ENCODE measurements at regions not wholly inside any gene's neighbourhood (a gene's known extent, or its start where the extent isn't known, plus 50 kb on each side); places are given as distances from the start of the nearest gene placed in this dataset.

GRCh38 chr11:92416971-92417725 lies 192.5 kb downstream of the FAT3 start:
- TF ChIP-seq EZH2 (IDR thresholded peaks at IDR 0.05) (no peak), CTCF (IDR thresholded peaks at IDR 0.05) (no peak), EZH2phosphoT487 (IDR thresholded peaks at IDR 0.05) (no peak)
- H3K36me3 ChIP-seq, result no peaks in the 10 kb centered on the region
- no peaks in the 10 kb centered on the region for H3K9me3 ChIP-seq (ENCODE audit: low read depth)
- no peak overlapping the region for H3K4me2 ChIP-seq
- no peak overlapping the region for H3K4me3 ChIP-seq
- no peaks in the 10 kb centered on the region for H3K79me2 ChIP-seq (ENCODE audit: low read depth)
- peaks cover 2% of the 10 kb centered on the region for H3K9me3 Mint-ChIP-seq
- no peaks in the 10 kb centered on the region for H3K4me1 Mint-ChIP-seq
- H3K4me3 Mint-ChIP-seq, result no peak overlapping the region
- no peak for DNase-seq (ENCODE audit: low spot score)
- no peak overlapping the region for H3K27ac Mint-ChIP-seq
- no peak overlapping the region for H3K9ac ChIP-seq
- H3K27me3 ChIP-seq, result no peaks in the 10 kb centered on the region
- no peak overlapping the region for H2AFZ ChIP-seq (replicated peaks)
- H4K20me1 ChIP-seq (ENCODE audit: low read depth), result no peaks in the 10 kb centered on the region
- H3K36me3 Mint-ChIP-seq, result peaks cover 2% of the 10 kb centered on the region
- no peak overlapping the region for H3K27ac ChIP-seq
- no peaks in the 10 kb centered on the region for H3K27me3 Mint-ChIP-seq (ENCODE audit: insufficient read depth, low read depth)
- no peaks in the 10 kb centered on the region for H3F3A ChIP-seq (ENCODE audit: low read depth)
- no peaks in the 10 kb centered on the region for H3K4me1 ChIP-seq

DNA sequence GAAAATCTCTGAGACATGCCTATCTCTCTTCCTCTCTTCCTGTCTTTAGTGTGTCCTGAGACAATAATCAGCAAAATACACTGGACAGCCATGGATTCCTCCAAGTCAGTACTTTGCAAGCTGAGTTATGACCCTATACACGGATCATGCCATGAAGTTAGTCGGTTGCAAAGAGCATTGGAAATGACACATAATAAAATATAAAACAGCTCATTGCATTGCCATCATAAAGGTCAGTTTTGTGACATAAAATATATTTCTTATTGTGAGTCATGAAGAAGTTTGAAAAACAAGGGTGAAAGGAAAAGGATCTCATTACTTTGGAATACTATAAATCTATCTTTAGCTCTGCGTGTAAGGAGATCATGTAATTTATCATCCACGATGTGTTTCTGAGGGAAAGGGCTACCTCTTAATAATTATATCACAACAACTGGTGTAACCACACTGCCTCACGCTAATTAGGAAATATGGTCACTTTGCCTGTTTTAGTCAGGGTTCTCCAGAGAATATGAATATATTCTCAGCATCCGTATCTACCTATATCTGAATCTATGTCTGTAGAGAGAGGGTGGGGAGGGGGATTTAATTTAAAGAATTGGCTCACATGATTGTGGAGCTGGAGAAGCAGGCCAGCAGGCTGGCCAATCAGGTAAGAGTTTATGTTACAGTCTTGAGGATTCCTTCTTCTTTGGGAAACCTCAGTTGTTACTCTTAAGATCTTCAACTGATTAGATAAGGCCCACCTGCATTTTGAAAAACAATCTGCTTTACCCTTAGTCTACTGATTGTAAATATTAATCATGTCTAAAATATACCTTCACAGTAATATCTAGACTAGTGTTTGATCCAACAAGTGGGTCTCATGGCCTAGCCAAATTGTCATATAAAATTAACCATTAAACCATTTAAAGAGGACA lies 198.8 kb downstream of the FAT3 start:
- no peaks in the 10 kb centered on the region for H3K79me2 ChIP-seq (ENCODE audit: low read depth)

GRCh38 chr11:92424281-92424680 lies 199.7 kb downstream of the FAT3 start:
- no peak for DNase-seq (ENCODE audit: low spot score)
- H4K20me1 ChIP-seq (ENCODE audit: low read depth), result no peaks in the 10 kb centered on the region
- Mint-ChIP-seq H3K36me3 (peaks cover 13% of the 10 kb centered on the region), H3K4me3 (no peak overlapping the region), H3K27ac (no peak overlapping the region), H3K4me1 (no peaks in the 10 kb centered on the region), H3K9me3 (peaks cover 38% of the 10 kb centered on the region), H3K27me3 (ENCODE audit: insufficient read depth, low read depth) (no peaks in the 10 kb centered on the region)
- H3K4me2 ChIP-seq, result no peak overlapping the region
- no peaks in the 10 kb centered on the region for H3K27me3 ChIP-seq
- H3F3A ChIP-seq (ENCODE audit: low read depth), result no peaks in the 10 kb centered on the region
- H3K27ac ChIP-seq, result no peak overlapping the region
- no peaks in the 10 kb centered on the region for H3K79me2 ChIP-seq (ENCODE audit: low read depth)
- H3K4me1 ChIP-seq, result no peaks in the 10 kb centered on the region
- no peaks in the 10 kb centered on the region for H3K36me3 ChIP-seq
- TF ChIP-seq CTCF (IDR thresholded peaks at IDR 0.05) (no peak), EZH2phosphoT487 (IDR thresholded peaks at IDR 0.05) (no peak), EZH2 (IDR thresholded peaks at IDR 0.05) (no peak)
- no peak overlapping the region for H3K4me3 ChIP-seq
- H3K9me3 ChIP-seq (ENCODE audit: low read depth), result no peaks in the 10 kb centered on the region
- H3K9ac ChIP-seq, result no peak overlapping the region
- no peak overlapping the region for H2AFZ ChIP-seq (replicated peaks)

More for the DNA sequence above, 198.8 kb downstream of the FAT3 start:
- Histone ChIP-seq H3K27ac (no peak overlapping the region), H3K9me3 (ENCODE audit: low read depth) (no peaks in the 10 kb centered on the region), H3K4me3 (no peak overlapping the region), H3F3A (ENCODE audit: low read depth) (no peaks in the 10 kb centered on the region), H3K36me3 (no peaks in the 10 kb centered on the region), H2AFZ (replicated peaks) (no peak overlapping the region), H3K27me3 (no peaks in the 10 kb centered on the region), H3K4me2 (no peak overlapping the region), H3K9ac (no peak overlapping the region), H3K4me1 (no peaks in the 10 kb centered on the region), H4K20me1 (ENCODE audit: low read depth) (no peaks in the 10 kb centered on the region)
- no peak for DNase-seq (ENCODE audit: low spot score)
- Mint-ChIP-seq H3K9me3 (peaks cover 30% of the 10 kb centered on the region), H3K36me3 (peaks cover 10% of the 10 kb centered on the region), H3K4me3 (no peak overlapping the region), H3K4me1 (no peaks in the 10 kb centered on the region), H3K27ac (no peak overlapping the region), H3K27me3 (ENCODE audit: insufficient read depth, low read depth) (no peaks in the 10 kb centered on the region)
- TF ChIP-seq EZH2 (IDR thresholded peaks at IDR 0.05), result no peak
- TF ChIP-seq CTCF (IDR thresholded peaks at IDR 0.05), result no peak
- TF ChIP-seq EZH2phosphoT487 (IDR thresholded peaks at IDR 0.05), result no peak
